ENCODE measurements at regions not wholly inside any gene's neighbourhood (a gene's known extent, or its start where the extent isn't known, plus 50 kb on each side); places are given as distances from the start of the nearest gene placed in this dataset.
"Not testable (repeated sequence)": the region's sequence is repeated elsewhere in the genome, so short reads cannot be mapped to it uniquely, and the experiment has no call there.

GRCh38 chr10:21285742-21286331 is 239.6 kb downstream of the SKIDA1 start:
- DNase-seq: no peak

DNA sequence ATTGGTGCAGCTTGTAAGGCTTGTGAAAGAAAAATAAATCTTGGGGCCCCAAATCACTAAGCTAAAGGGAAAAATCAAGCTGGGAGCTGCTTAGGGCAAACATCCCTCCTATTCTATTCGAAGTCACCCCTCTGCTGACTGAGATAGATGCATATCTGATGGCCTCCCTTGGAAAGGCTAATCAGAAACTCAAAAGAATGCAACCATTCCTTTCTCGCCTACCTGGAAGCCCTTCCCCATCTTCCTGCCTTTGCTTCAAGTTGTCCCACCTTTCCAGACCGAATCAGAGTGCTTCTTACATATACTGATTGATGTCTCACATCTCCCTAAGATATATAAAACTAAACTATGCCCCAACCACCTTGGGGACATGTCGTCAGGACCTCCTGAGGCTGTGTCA is 240.3 kb downstream of the SKIDA1 start:
- no peak for DNase-seq

GRCh38 chr10:21284301-21284700 is 241.2 kb downstream of the SKIDA1 start:
- DNase-seq: no peak

DNA sequence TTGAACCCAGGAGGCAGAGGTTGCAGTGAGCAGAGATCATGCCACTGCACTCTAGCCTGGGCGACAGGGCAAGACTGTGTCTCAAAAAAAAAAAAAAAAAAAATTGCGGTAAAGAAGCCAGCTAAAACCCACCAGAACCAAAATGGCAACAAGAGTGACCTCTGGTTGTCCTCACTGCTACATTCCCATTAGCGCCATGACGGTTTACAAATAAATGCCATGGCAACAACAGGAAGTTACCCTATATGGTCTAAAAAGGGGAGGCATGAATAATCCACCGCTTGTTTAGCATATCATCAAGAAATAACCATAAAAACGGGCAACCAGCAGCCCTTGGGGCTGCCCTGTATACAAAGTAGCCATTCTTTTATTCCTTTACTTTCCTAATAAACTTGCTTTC is 242.4 kb downstream of the SKIDA1 start:
- DNase-seq: not testable (repeated sequence)

- DNase-seq: peak; percentile 7
Measured at GRCh38 chr10:21281765-21282484, 243.6 kb downstream of the SKIDA1 start.

DNA sequence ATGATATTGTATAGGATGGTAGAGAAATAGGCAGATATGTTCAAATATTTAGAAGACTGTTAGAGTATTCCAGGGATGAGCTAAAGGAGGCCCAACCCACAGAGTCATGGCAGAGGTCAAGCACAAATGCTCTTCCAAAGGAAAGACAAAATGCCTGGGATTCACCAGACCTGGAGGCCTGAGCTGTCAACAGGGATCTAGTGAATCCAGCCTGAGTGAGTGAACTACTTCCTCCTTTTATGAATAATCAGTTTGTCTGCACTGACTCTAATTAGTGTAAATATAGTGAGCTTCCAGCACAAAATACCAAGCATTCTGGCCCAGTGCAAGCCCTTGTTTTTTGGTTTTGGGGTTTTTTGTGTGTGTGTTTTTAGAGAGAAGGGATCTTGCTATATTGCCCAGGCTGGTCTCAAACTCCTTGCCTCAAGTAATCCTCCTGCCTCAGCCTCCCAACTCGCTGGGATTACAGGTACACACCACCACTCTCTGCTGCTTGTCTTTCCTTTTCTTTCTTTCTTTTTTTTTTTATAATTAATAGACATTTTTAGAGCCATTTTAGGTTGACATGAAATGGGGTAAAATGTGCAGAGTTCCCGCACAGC is 244.4 kb downstream of the SKIDA1 start:
- no peak for DNase-seq

DNA sequence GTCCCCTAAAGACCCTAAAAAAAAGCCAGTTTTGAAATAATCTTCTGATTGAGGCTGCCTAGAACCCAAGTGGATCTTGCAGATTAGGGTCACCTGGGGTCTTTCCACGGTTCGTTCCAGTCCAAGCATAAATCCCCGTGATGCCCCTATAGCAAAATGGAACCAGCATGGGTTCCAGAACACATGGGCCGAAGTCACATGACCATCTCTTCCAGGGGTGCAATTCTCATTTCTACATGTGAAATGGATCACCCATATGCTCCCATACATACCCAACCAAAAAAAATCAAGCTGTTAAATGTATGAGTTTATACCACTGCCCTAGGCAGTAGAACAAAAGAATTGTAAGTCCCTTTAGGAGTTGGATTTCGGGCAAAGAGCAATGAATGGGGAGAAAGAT is 245.4 kb downstream of the SKIDA1 start:
- DNase-seq: no peak

- DNase-seq: no peak
Measured at GRCh38 chr10:21279217-21279575, 246.3 kb downstream of the SKIDA1 start.

DNA sequence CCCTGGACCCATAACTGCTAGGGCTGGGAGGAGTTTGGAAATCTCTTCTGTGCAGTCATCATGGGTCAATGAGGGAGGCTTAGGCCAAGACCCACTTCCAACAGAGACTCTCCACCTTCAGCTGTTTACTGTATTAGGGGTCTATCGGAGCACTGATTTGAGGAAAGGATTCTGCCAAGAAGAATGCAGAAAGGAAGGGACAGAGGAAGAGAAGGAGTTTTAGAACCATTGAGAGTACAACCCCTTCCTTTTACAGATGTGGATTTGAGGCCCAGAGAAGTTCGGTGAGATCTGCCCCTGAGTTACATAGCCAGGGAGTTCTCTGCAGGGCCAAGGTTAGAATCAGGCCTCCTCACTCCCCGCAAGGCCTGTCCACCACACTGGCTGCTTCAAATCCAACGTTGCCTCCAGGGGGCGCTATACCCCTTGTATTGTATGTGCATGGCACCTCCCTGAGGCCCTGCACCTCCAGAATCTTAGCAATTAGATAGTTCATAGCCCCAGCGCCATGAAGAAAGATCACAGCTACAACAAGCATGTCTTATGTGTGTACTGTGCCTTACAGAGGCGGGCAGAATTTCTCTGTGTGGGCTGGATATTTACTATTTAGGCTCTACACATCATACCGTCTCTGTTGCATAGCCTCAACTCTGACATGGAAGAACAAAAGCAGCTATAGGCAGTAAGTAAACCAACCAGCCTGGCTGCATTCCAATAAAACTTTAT is 246.8 kb downstream of the SKIDA1 start:
- peak; percentile 88 for DNase-seq

DNA sequence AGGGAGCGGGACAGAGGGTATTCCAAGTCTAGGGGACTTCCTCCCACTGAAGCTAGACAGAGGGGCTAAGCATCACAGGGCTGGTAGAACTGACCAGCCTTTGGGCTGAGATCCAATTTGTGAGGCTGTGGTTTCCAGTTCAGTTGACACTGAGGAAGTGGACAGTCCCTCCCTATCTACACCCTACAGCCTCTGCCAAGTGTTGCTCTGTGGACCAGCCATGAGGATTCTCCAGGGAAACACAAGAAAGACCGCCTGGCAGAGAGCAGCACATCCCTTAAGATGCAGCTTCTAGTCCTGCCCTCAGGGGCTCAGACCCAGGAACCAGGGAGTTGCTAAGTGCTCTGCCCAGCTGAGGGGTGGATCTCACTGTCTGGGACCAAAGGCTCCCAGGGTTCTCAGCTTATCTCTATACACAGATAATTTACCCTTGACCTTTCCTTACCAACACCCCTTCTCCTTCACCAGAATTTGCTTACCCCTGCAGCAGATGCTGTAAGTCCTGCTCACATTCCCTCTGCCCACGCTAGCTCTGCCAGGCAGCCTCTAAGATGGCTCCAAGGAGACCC is 252.0 kb downstream of the SKIDA1 start:
- DNase-seq: no peak

GRCh38 chr10:21272643-21273399 is 252.7 kb downstream of the SKIDA1 start:
- peak; percentile 10 for DNase-seq

DNA sequence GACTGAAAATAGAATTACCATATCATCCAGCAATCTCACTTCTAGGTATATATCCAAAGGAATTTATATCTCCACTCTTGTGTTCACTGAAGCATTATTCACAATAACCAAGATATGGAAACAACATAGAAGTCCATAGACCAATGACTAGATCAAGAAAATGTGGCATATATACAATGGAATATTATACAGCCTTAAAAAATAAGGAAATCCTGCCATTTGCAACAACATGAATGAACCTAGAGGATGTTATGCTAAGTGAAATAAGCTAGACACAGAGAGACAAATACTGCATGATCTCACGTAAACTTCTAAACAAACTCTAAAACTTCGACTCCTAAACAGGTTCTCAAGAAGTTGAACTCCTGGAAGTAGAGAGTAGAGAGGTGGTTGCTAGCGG is 254.5 kb downstream of the SKIDA1 start:
- no peak for DNase-seq

- DNase-seq: no peak
Measured at GRCh38 chr10:21269289-21269688, 256.2 kb downstream of the SKIDA1 start.

- peak; percentile 2 for DNase-seq
Measured at GRCh38 chr10:21265622-21266021, 259.9 kb downstream of the SKIDA1 start.

GRCh38 chr10:21264271-21264670 is 261.2 kb downstream of the SKIDA1 start:
- no peak for DNase-seq

GRCh38 chr10:21263839-21264238 is 261.6 kb downstream of the SKIDA1 start:
- no peak for DNase-seq

- DNase-seq: no peak
Measured at GRCh38 chr10:21263263-21263803, 262.1 kb downstream of the SKIDA1 start.

- DNase-seq: peak; percentile 2
Measured at GRCh38 chr10:21261842-21262294, 263.6 kb downstream of the SKIDA1 start.

GRCh38 chr10:21260506-21261149 is 264.9 kb downstream of the SKIDA1 start:
- no peak for DNase-seq

DNA sequence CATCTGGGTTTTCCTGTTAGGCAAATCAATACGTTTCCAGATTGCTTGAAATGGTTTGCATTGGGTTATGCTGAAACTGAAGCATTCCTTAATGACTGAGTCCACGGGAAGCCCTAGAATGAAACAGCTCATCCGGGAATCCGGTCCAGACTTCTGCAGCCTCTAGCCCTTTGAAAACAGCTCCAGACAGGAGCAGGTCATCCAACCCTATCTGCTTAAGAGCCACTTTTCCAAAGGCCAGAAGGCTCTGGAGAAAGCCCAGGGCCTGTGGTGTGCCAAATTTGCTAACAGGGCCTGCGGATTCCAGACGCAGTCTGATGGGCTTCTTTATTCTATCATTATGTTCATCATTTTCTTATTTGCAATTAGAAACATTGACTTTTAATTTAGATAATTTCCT is 265.4 kb downstream of the SKIDA1 start:
- DNase-seq: no peak

DNA sequence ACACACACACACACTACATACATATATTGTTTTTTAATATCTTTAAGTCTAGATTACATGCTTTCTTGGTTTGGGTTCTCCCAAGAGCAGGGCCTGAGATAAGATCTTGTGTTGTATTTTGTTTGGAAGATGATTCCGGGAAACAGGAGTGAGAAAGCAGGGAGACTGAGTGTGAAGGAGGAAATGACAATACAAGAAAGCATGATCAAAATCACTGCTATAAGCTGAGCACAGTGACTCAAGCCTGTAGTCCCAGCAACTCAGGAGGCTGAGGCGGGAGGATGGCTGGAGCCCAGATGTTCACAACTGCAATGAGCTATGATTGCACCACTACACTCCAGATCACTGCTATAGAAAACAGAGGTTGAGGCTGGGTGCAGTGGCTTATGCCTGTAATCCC is 267.6 kb downstream of the SKIDA1 start:
- DNase-seq: no peak

- no peak for DNase-seq
Measured at GRCh38 chr10:21257191-21257590, 268.3 kb downstream of the SKIDA1 start.

Measured in NCI-H69 (cell line).